Body of pancreas (tissue), 4 donors: ENCODE measurements at regions not wholly inside any gene's neighbourhood (a gene's known extent, or its start where the extent isn't known, plus 50 kb on each side); places are given as distances from the start of the nearest gene placed in this dataset.

ENCODE experiments used
- CTCF ChIP-seq, 7 experiments: fragments of 450-650 bp in 4 of 7; fragments of 200-600 bp in 3 of 7; sonication (generic) in 3 of 7; IDR thresholded peaks; one replicate each; pipeline ENCODE4 v1.5.1; 2016 to 2019; ENCODE audit warnings: antibody characterized with exemption in 7 of 7
- POLR2A ChIP-seq, 3 donors: fragments of 450-650 bp; IDR thresholded peaks; one replicate each; pipeline ENCODE4 v1.6.1; 2016; ENCODE audit warnings: antibody characterized with exemption in 3 of 3, mild to moderate bottlenecking in 2 of 3

- TF ChIP-seq CTCF (IDR thresholded peaks at IDR 0.05), result no peak
- no peak for TF ChIP-seq POLR2A (IDR thresholded peaks at IDR 0.05)
Observed at GRCh38 chr11:23359297-23359696, 499.0 kb upstream of the CCDC179 start.
